ENCODE measurements at regions not wholly inside any gene's neighbourhood (a gene's known extent, or its start where the extent isn't known, plus 50 kb on each side); places are given as distances from the start of the nearest gene placed in this dataset.

DNA sequence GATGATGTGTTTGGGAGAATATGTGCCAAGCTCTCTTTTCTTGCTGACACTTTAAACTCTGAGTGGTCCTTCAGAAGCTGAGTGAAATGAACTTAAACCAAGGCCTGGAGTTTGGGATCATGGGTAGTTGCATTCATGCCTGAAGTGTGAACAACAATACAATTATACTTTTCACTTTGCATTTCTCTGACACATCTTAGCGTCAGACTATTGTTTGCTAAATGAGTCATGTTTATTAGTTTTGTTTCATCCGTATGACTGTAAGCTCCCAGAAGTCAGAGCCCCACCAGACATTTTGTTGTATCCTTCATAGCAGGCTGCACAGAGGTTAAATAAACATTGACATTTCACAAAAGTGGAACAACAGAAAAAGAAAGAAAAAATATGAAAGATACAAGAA, 542.6 kb downstream of the TUSC7 start:
- no peaks in the 10 kb centered on the region for H3K9me3 ChIP-seq (ENCODE audit: control insufficient read depth in 1 of 2, low read length in 2 of 2)
- H3K9ac ChIP-seq (ENCODE audit: low read depth in 1 of 2, low read length in 2 of 2): no peak overlapping the region
- no peaks in the 10 kb centered on the region for H3K4me1 ChIP-seq (ENCODE audit: control insufficient read depth in 1 of 2, insufficient read depth in 2 of 2, low read length in 2 of 2)
- H3K27ac ChIP-seq (ENCODE audit: low read depth, low read length): no peak overlapping the region
- H3K4me3 ChIP-seq (ENCODE audit: low read depth in 1 of 2, low read length in 2 of 2): no peak overlapping the region
- H3K27me3 ChIP-seq (ENCODE audit: control insufficient read depth in 1 of 2, insufficient read depth in 2 of 2, low read length in 2 of 2): no peaks in the 10 kb centered on the region
- H3K36me3 ChIP-seq (ENCODE audit: control insufficient read depth in 1 of 2, insufficient read depth in 2 of 2, low read length in 2 of 2): no peaks in the 10 kb centered on the region

- Histone ChIP-seq H3K36me3 (ENCODE audit: control insufficient read depth in 1 of 2, insufficient read depth in 2 of 2, low read length in 2 of 2) (no peaks in the 10 kb centered on the region), H3K27me3 (ENCODE audit: control insufficient read depth in 1 of 2, insufficient read depth in 2 of 2, low read length in 2 of 2) (no peaks in the 10 kb centered on the region), H3K9ac (ENCODE audit: low read depth in 1 of 2, low read length in 2 of 2) (no peak overlapping the region), H3K27ac (ENCODE audit: low read depth, low read length) (no peak overlapping the region), H3K9me3 (ENCODE audit: control insufficient read depth in 1 of 2, low read length in 2 of 2) (no peaks in the 10 kb centered on the region), H3K4me1 (ENCODE audit: control insufficient read depth in 1 of 2, insufficient read depth in 2 of 2, low read length in 2 of 2) (no peaks in the 10 kb centered on the region), H3K4me3 (ENCODE audit: low read depth in 1 of 2, low read length in 2 of 2) (no peak overlapping the region)
Measured at GRCh38 chr3:117252651-117253050, 543.1 kb downstream of the TUSC7 start.

- Histone ChIP-seq H3K27me3 (ENCODE audit: control insufficient read depth in 1 of 2, insufficient read depth in 2 of 2, low read length in 2 of 2) (no peaks in the 10 kb centered on the region), H3K4me3 (ENCODE audit: low read depth in 1 of 2, low read length in 2 of 2) (no peak overlapping the region), H3K9ac (ENCODE audit: low read depth in 1 of 2, low read length in 2 of 2) (no peak overlapping the region), H3K4me1 (ENCODE audit: control insufficient read depth in 1 of 2, insufficient read depth in 2 of 2, low read length in 2 of 2) (no peaks in the 10 kb centered on the region), H3K9me3 (ENCODE audit: control insufficient read depth in 1 of 2, low read length in 2 of 2) (no peaks in the 10 kb centered on the region), H3K27ac (ENCODE audit: low read depth, low read length) (no peak overlapping the region), H3K36me3 (ENCODE audit: control insufficient read depth in 1 of 2, insufficient read depth in 2 of 2, low read length in 2 of 2) (no peaks in the 10 kb centered on the region)
Measured at GRCh38 chr3:117253636-117254035, 544.1 kb downstream of the TUSC7 start.

DNA sequence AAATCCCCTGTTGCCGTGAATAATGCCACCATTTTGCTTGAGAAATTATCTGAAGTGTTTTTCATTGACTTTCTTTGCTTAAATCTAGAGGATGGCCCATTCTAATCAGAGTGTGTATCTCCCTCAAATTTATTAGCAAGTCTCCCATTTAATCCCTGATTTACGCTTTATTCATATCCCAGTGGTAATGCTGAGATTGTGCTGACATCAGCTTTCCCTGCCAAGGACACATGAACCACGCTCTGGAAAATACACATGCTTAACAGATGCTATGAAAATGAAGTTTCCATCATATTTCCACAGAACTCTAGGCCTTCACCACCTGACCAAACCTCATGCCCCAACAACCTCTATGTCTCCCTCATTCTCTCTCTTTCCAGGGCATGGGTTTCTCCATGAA, 545.4 kb downstream of the TUSC7 start:
- Histone ChIP-seq H3K9me3 (ENCODE audit: control insufficient read depth in 1 of 2, low read length in 2 of 2) (no peaks in the 10 kb centered on the region), H3K4me1 (ENCODE audit: control insufficient read depth in 1 of 2, insufficient read depth in 2 of 2, low read length in 2 of 2) (no peaks in the 10 kb centered on the region), H3K27ac (ENCODE audit: low read depth, low read length) (no peak overlapping the region), H3K4me3 (ENCODE audit: low read depth in 1 of 2, low read length in 2 of 2) (no peak overlapping the region), H3K27me3 (ENCODE audit: control insufficient read depth in 1 of 2, insufficient read depth in 2 of 2, low read length in 2 of 2) (no peaks in the 10 kb centered on the region), H3K36me3 (ENCODE audit: control insufficient read depth in 1 of 2, insufficient read depth in 2 of 2, low read length in 2 of 2) (no peaks in the 10 kb centered on the region), H3K9ac (ENCODE audit: low read depth in 1 of 2, low read length in 2 of 2) (no peak overlapping the region)

DNA sequence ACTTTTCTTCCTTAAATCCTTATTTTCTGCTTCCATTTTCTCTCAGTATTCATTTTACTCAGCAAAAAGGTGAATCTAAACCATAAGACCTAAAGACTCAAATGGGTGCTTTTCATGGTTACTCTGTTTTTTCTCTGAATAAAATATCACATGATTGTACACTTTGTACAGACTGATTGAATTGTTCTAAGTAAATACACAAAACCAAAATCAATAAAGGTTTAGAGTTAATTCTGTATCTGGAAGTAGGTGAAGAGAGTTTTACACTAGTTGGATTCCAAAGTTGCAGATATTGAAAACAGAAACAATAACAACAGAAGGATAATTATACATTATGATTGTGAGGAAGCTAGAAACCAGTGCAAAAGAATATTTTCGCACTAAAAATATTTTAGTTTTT, 546.2 kb downstream of the TUSC7 start:
- no peaks in the 10 kb centered on the region for H3K36me3 ChIP-seq (ENCODE audit: control insufficient read depth in 1 of 2, insufficient read depth in 2 of 2, low read length in 2 of 2)
- no peak overlapping the region for H3K27ac ChIP-seq (ENCODE audit: low read depth, low read length)
- H3K9ac ChIP-seq (ENCODE audit: low read depth in 1 of 2, low read length in 2 of 2): no peak overlapping the region
- H3K9me3 ChIP-seq (ENCODE audit: control insufficient read depth in 1 of 2, low read length in 2 of 2): no peaks in the 10 kb centered on the region
- no peaks in the 10 kb centered on the region for H3K27me3 ChIP-seq (ENCODE audit: control insufficient read depth in 1 of 2, insufficient read depth in 2 of 2, low read length in 2 of 2)
- H3K4me1 ChIP-seq (ENCODE audit: control insufficient read depth in 1 of 2, insufficient read depth in 2 of 2, low read length in 2 of 2): no peaks in the 10 kb centered on the region
- H3K4me3 ChIP-seq (ENCODE audit: low read depth in 1 of 2, low read length in 2 of 2): no peak overlapping the region

GRCh38 chr3:117261983-117262421, 552.4 kb downstream of the TUSC7 start:
- Histone ChIP-seq H3K27me3 (ENCODE audit: control insufficient read depth in 1 of 2, insufficient read depth in 2 of 2, low read length in 2 of 2) (no peaks in the 10 kb centered on the region), H3K36me3 (ENCODE audit: control insufficient read depth in 1 of 2, insufficient read depth in 2 of 2, low read length in 2 of 2) (no peaks in the 10 kb centered on the region), H3K4me3 (ENCODE audit: low read depth in 1 of 2, low read length in 2 of 2) (no peak overlapping the region), H3K27ac (ENCODE audit: low read depth, low read length) (no peak overlapping the region), H3K9ac (ENCODE audit: low read depth in 1 of 2, low read length in 2 of 2) (no peak overlapping the region), H3K4me1 (ENCODE audit: control insufficient read depth in 1 of 2, insufficient read depth in 2 of 2, low read length in 2 of 2) (peaks cover 7 to 9% of the 10 kb centered on the region in 2 donors), H3K9me3 (ENCODE audit: control insufficient read depth in 1 of 2, low read length in 2 of 2) (no peaks in the 10 kb centered on the region)

- H3K36me3 ChIP-seq (ENCODE audit: control insufficient read depth in 1 of 2, insufficient read depth in 2 of 2, low read length in 2 of 2): no peaks in the 10 kb centered on the region
- no peak overlapping the region for H3K27ac ChIP-seq (ENCODE audit: low read depth, low read length)
- no peaks in the 10 kb centered on the region for H3K9me3 ChIP-seq (ENCODE audit: control insufficient read depth in 1 of 2, low read length in 2 of 2)
- no peak overlapping the region for H3K9ac ChIP-seq (ENCODE audit: low read depth in 1 of 2, low read length in 2 of 2)
- H3K27me3 ChIP-seq (ENCODE audit: control insufficient read depth in 1 of 2, insufficient read depth in 2 of 2, low read length in 2 of 2): no peaks in the 10 kb centered on the region
- no peak overlapping the region for H3K4me3 ChIP-seq (ENCODE audit: low read depth in 1 of 2, low read length in 2 of 2)
- peaks cover 7 to 9% of the 10 kb centered on the region in 2 donors for H3K4me1 ChIP-seq (ENCODE audit: control insufficient read depth in 1 of 2, insufficient read depth in 2 of 2, low read length in 2 of 2)
Measured at GRCh38 chr3:117263270-117263669, 553.7 kb downstream of the TUSC7 start.

GRCh38 chr3:117263745-117264144, 554.2 kb downstream of the TUSC7 start:
- no peak overlapping the region for H3K27ac ChIP-seq (ENCODE audit: low read depth, low read length)

GRCh38 chr3:117264204-117264994, 554.8 kb downstream of the TUSC7 start:
- H3K9me3 ChIP-seq (ENCODE audit: control insufficient read depth in 1 of 2, low read length in 2 of 2): no peaks in the 10 kb centered on the region
- H3K27me3 ChIP-seq (ENCODE audit: control insufficient read depth in 1 of 2, insufficient read depth in 2 of 2, low read length in 2 of 2): no peaks in the 10 kb centered on the region
- peaks cover 7 to 9% of the 10 kb centered on the region in 2 donors for H3K4me1 ChIP-seq (ENCODE audit: control insufficient read depth in 1 of 2, insufficient read depth in 2 of 2, low read length in 2 of 2)
- H3K9ac ChIP-seq (ENCODE audit: low read depth in 1 of 2, low read length in 2 of 2): no peak overlapping the region
- H3K36me3 ChIP-seq (ENCODE audit: control insufficient read depth in 1 of 2, insufficient read depth in 2 of 2, low read length in 2 of 2): no peaks in the 10 kb centered on the region
- no peak overlapping the region for H3K27ac ChIP-seq (ENCODE audit: low read depth, low read length)
- no peak overlapping the region for H3K4me3 ChIP-seq (ENCODE audit: low read depth in 1 of 2, low read length in 2 of 2)

More at GRCh38 chr3:117263745-117264144, 554.2 kb downstream of the TUSC7 start:
- Histone ChIP-seq H3K36me3 (ENCODE audit: control insufficient read depth in 1 of 2, insufficient read depth in 2 of 2, low read length in 2 of 2) (no peaks in the 10 kb centered on the region), H3K9ac (ENCODE audit: low read depth in 1 of 2, low read length in 2 of 2) (no peak overlapping the region), H3K4me1 (ENCODE audit: control insufficient read depth in 1 of 2, insufficient read depth in 2 of 2, low read length in 2 of 2) (peaks cover 7 to 9% of the 10 kb centered on the region in 2 donors), H3K27me3 (ENCODE audit: control insufficient read depth in 1 of 2, insufficient read depth in 2 of 2, low read length in 2 of 2) (no peaks in the 10 kb centered on the region), H3K4me3 (ENCODE audit: low read depth in 1 of 2, low read length in 2 of 2) (no peak overlapping the region), H3K9me3 (ENCODE audit: control insufficient read depth in 1 of 2, low read length in 2 of 2) (no peaks in the 10 kb centered on the region)

GRCh38 chr3:117266806-117267205, 557.2 kb downstream of the TUSC7 start:
- Histone ChIP-seq H3K9me3 (ENCODE audit: control insufficient read depth in 1 of 2, low read length in 2 of 2) (no peaks in the 10 kb centered on the region), H3K9ac (ENCODE audit: low read depth in 1 of 2, low read length in 2 of 2) (no peak overlapping the region), H3K4me1 (ENCODE audit: control insufficient read depth in 1 of 2, insufficient read depth in 2 of 2, low read length in 2 of 2) (peaks cover 5 to 8% of the 10 kb centered on the region in 2 donors), H3K27ac (ENCODE audit: low read depth, low read length) (no peak overlapping the region), H3K36me3 (ENCODE audit: control insufficient read depth in 1 of 2, insufficient read depth in 2 of 2, low read length in 2 of 2) (no peaks in the 10 kb centered on the region), H3K27me3 (ENCODE audit: control insufficient read depth in 1 of 2, insufficient read depth in 2 of 2, low read length in 2 of 2) (no peaks in the 10 kb centered on the region), H3K4me3 (ENCODE audit: low read depth in 1 of 2, low read length in 2 of 2) (no peak overlapping the region)
